OCI-LY1 (cell line): ENCODE measurements at regions not wholly inside any gene's neighbourhood (a gene's known extent, or its start where the extent isn't known, plus 50 kb on each side); places are given as distances from the start of the nearest gene placed in this dataset.

Source experiments
- CTCF ChIP-seq: fragments of 200-600 bp; sonication (generic), shearing (Covaris generic); IDR thresholded peaks from 2 replicates; pipeline ENCODE4 v1.5.1; 2017; ENCODE audit warnings: mild to moderate bottlenecking, antibody characterized with exemption, low read length, moderate library complexity, mixed read lengths
- EZH2 ChIP-seq: fragments of 200-600 bp; sonication (generic), shearing (Covaris generic); IDR thresholded peaks from 2 replicates; pipeline ENCODE4 v1.8.0; 2017; ENCODE audit warnings: borderline replicate concordance, mixed run types, mild to moderate bottlenecking, antibody characterized with exemption, low read length, moderate library complexity, mixed read lengths

DNA sequence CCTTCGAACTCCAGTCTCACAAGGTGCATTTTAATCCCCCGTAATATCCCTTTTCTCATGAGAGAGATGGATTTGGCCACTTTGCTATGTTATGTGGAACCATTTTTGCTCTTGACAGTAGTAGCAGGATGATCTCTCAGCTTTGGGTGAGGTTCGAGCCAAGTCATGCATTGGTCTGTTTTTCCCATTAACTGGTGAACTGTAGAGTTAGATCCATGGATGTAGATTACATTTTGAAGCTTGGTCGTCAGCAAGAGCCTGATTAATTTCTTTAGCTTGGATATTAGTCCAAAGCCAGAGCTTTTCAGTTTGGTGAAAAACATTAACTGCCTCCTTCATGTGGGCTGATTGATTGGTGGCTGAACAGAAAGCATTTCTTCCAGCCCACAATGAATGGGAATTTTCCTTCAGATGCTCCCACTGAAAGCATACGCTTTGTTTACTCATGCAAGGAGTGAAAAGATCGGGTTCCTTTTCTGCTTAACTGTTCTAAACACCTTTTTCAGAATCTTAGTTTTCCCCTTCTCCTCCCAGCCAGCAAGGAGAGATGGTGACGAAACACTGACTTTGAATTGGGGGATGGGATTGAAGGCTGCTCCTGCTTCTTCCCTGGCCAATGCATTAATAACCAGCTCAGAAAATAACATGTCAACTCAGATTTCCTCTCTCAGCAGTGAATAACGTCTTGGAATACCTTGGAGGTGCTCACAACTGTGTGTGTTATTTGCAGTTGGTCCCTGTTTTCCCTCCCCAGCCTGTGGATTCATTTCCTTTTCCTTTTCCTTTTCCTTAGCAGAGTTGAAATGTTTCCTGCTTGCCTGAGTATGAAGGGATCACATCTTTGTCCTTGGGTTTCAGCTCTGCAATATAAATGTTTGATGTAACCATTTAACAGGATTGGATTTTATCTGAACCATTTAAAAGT is 351.8 kb upstream of the FZD8 start:
- TF ChIP-seq EZH2 = no peak
- TF ChIP-seq CTCF = no peak
